ENCODE measurements at regions not wholly inside any gene's neighbourhood (a gene's known extent, or its start where the extent isn't known, plus 50 kb on each side); places are given as distances from the start of the nearest gene placed in this dataset.

GRCh38 chr6:115495184-115495583 lies 565.5 kb downstream of the FRK start:
- Histone ChIP-seq H3K27me3 (ENCODE audit: insufficient read depth, low read length) (no peaks in the 10 kb centered on the region), H3K36me3 (ENCODE audit: control insufficient read depth in 1 of 2, insufficient read depth in 2 of 2, low read length in 2 of 2) (no peaks in the 10 kb centered on the region), H3K4me2 (ENCODE audit: low read length) (no peak overlapping the region), H3K4me3 (replicated peaks in 1 of 2; ENCODE audit: low read depth in 1 of 2, low read length in 2 of 2) (no peak overlapping the region), H3K9me2 (ENCODE audit: insufficient read depth) (no peaks in the 10 kb centered on the region), H3K79me2 (ENCODE audit: insufficient read depth, low read length) (no peaks in the 10 kb centered on the region), H4K20me1 (ENCODE audit: insufficient read depth) (no peaks in the 10 kb centered on the region; the same call in 1 of the 2 replicates), H3K4me1 (ENCODE audit: control insufficient read depth in 1 of 2, insufficient read depth in 2 of 2, low read length in 2 of 2) (no peaks in the 10 kb centered on the region), H3K9me3 (ENCODE audit: control insufficient read depth in 1 of 2, insufficient read depth in 1 of 2, low read depth in 1 of 2, low read length in 2 of 2) (no peaks in the 10 kb centered on the region; a peak in 1 of 4 replicates), H3K27ac (ENCODE audit: low read depth, low read length) (no peak overlapping the region), H2AFZ (ENCODE audit: low read depth, low read length, poor library complexity, severe bottlenecking) (no peak overlapping the region), H3K9ac (ENCODE audit: low read length) (no peak overlapping the region)
- ATAC-seq (no peak), DNase-seq (ENCODE audit: low read depth, low spot score) (no peak)
- TF ChIP-seq POLR2AphosphoS5 (IDR thresholded peaks at IDR 0.05; ENCODE audit: low read depth, low read length) (no peak), FOSL1 (IDR thresholded peaks at IDR 0.05; ENCODE audit: low read depth) (no peak), CTCF (IDR thresholded peaks at IDR 0.05 in 2 of 3, conservative IDR thresholded peaks at IDR 0.05 in 1 of 3; ENCODE audit: borderline replicate concordance in 1 of 3, insufficient read depth in 1 of 3, low read depth in 2 of 3, low read length in 2 of 3) (no peak), ZNF274 (IDR thresholded peaks at IDR 0.05; ENCODE audit: low read depth, low read length) (no peak), EZH2 (IDR thresholded peaks at IDR 0.05) (no peak), ELF1 (IDR thresholded peaks at IDR 0.05; ENCODE audit: borderline replicate concordance, low read depth) (no peak), EZH2phosphoT487 (IDR thresholded peaks at IDR 0.05; ENCODE audit: borderline replicate concordance) (no peak), ATF3 (IDR thresholded peaks at IDR 0.05) (no peak), REST (IDR thresholded peaks at IDR 0.05; ENCODE audit: low read depth) (no peak), CEBPB (IDR thresholded peaks at IDR 0.05; ENCODE audit: low read depth) (no peak), SIN3A (IDR thresholded peaks at IDR 0.05; ENCODE audit: low read depth) (no peak), CBX3 (IDR thresholded peaks at IDR 0.05; ENCODE audit: low read depth) (no peak), MAX (IDR thresholded peaks at IDR 0.05) (no peak), ZBTB33 (IDR thresholded peaks at IDR 0.05; ENCODE audit: extremely low read depth, insufficient replicate concordance, low read length) (no peak), JUND (IDR thresholded peaks at IDR 0.05) (no peak), ZFX (IDR thresholded peaks at IDR 0.05) (no peak), TCF7L2 (IDR thresholded peaks at IDR 0.05; ENCODE audit: borderline replicate concordance, extremely low read depth, insufficient read depth, insufficient read length) (no peak)
- ChIA-PET RAD21 (ENCODE audit: low non-redundant PET in 1 of 2, low total read pairs in 2 of 2, uncharacterized antibody in 2 of 2, unreplicated experiment in 2 of 2) (no interaction called here), CTCF (no interaction called here), POLR2A (no interaction called here)
- no TSS peak for BruUV-seq (replicated peaks)
- intact Hi-C loops (cut with micrococcal nuclease): no loop called here
